Thyroid gland (tissue), 4 donors: ENCODE measurements at regions not wholly inside any gene's neighbourhood (a gene's known extent, or its start where the extent isn't known, plus 50 kb on each side); places are given as distances from the start of the nearest gene placed in this dataset.

ENCODE experiments used
- DNase-seq, 2 donors: peaks; one replicate each; pipeline ENCODE4 v3.0.0-alpha.2; 2019
- H3K27ac ChIP-seq, 3 donors: fragments of 200-600 bp; sonication (generic); 1 replicate in 2 of 3; 2 replicates in 1 of 3; pipeline ENCODE4 v1.5.1; 2016 to 2019; ENCODE audit warnings: mild to moderate bottlenecking in 1 of 3, moderate library complexity in 1 of 3
- H3K27me3 ChIP-seq: fragments of 200-600 bp; sonication (generic); one replicate; pipeline ENCODE4 v1.5.1; 2019
- H3K36me3 ChIP-seq, 2 donors: fragments of 200-600 bp; sonication (generic); one replicate each; pipeline ENCODE4 v1.5.1; 2016 to 2019
- H3K4me1 ChIP-seq, 2 donors: fragments of 200-600 bp; sonication (generic); one replicate each; pipeline ENCODE4 v1.5.1; 2017 to 2019
- H3K4me3 ChIP-seq, 3 donors: fragments of 200-600 bp; sonication (generic); replicated peaks in 1 of 3; 1 replicate in 2 of 3; 2 replicates in 1 of 3; pipeline ENCODE4 v1.5.1; 2016; ENCODE audit warnings: mild to moderate bottlenecking in 1 of 3
- H3K9me3 ChIP-seq: fragments of 200-600 bp; sonication (generic); one replicate; pipeline ENCODE4 v1.5.1; 2017
- POLR2A ChIP-seq, 2 donors: fragments of 450-650 bp; IDR thresholded peaks; one replicate each; pipeline ENCODE4 v1.6.1; 2017; ENCODE audit warnings: antibody characterized with exemption in 2 of 2, mild to moderate bottlenecking in 2 of 2, moderate library complexity in 1 of 2
- WGBS, 2 donors: methylation state at CpG; one replicate each; pipeline ENCODE4 v1.1.5; 2017; 5-methylcytosine and 5-hydroxymethylcytosine counted together
- intact Hi-C: fragments of 100-400 bp; cut with DNase I; formaldehyde crosslinking; loops from one replicate; pipeline ENCODE4 v1.15.1; 2023
- TF ChIP-seq, protein P1 (sequence below), 6 experiments: fragments of 200-600 bp in 3 of 6; fragments of 450-650 bp in 3 of 6; sonication (generic) in 3 of 6; IDR thresholded peaks; one replicate each; pipeline ENCODE4 v1.5.1; 2016 to 2019; ENCODE audit warnings: antibody characterized with exemption in 6 of 6, mild to moderate bottlenecking in 2 of 6, inconsistent platforms in 1 of 6, moderate library complexity in 1 of 6

GRCh38 chr2:107285621-107286299 is 399.8 kb upstream of the ST6GAL2 start:
- Histone ChIP-seq H3K36me3 (no peaks in the 10 kb centered on the region), H3K4me1 (peaks cover 0 to 4% of the 10 kb centered on the region in 2 donors), H3K9me3 (no peaks in the 10 kb centered on the region), H3K4me3 (no peak overlapping the region), H3K27me3 (no peaks in the 10 kb centered on the region), H3K27ac (no peak overlapping the region)
- DNase-seq: no peak
- no peak for TF ChIP-seq POLR2A (IDR thresholded peaks at IDR 0.05)
- TF ChIP-seq, protein P1, sequence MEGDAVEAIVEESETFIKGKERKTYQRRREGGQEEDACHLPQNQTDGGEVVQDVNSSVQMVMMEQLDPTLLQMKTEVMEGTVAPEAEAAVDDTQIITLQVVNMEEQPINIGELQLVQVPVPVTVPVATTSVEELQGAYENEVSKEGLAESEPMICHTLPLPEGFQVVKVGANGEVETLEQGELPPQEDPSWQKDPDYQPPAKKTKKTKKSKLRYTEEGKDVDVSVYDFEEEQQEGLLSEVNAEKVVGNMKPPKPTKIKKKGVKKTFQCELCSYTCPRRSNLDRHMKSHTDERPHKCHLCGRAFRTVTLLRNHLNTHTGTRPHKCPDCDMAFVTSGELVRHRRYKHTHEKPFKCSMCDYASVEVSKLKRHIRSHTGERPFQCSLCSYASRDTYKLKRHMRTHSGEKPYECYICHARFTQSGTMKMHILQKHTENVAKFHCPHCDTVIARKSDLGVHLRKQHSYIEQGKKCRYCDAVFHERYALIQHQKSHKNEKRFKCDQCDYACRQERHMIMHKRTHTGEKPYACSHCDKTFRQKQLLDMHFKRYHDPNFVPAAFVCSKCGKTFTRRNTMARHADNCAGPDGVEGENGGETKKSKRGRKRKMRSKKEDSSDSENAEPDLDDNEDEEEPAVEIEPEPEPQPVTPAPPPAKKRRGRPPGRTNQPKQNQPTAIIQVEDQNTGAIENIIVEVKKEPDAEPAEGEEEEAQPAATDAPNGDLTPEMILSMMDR (IDR thresholded peaks at IDR 0.05): no peak
- intact Hi-C loops: no loop called here
- 70 to 84% methylated on average over 3 of the region's 3 CpGs for WGBS, 2 donors

DNA sequence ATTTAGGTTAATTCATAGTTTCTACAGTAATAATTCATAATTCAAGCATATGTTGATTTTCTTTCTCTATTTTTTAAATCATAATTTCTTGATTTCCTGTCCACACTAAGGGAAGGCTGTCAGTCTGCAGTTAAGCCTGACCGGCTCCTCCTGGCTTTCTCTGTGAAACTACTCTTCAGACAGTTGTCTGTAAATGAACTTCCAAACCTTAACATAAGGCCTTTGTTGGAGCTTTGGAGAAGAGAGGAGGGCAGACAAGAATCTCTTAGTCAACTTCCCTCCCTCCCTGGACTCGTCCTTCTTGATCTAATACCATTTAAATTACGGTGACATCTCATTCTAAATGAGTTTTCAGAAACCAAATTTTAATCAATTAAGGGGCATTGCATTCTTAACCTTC is 404.1 kb upstream of the ST6GAL2 start:
- no peaks in the 10 kb centered on the region for H3K4me1 ChIP-seq
- no peaks in the 10 kb centered on the region for H3K36me3 ChIP-seq
- DNase-seq: no peak
- intact Hi-C loops: no loop called here
- no peak overlapping the region for H3K4me3 ChIP-seq
- no peak for TF ChIP-seq POLR2A (IDR thresholded peaks at IDR 0.05)
- TF ChIP-seq, protein P1 (IDR thresholded peaks at IDR 0.05): no peak
- 90 to 91% methylated on average over 3 of the region's 3 CpGs for WGBS, 2 donors
- H3K27me3 ChIP-seq: no peaks in the 10 kb centered on the region
- H3K9me3 ChIP-seq: no peaks in the 10 kb centered on the region
- H3K27ac ChIP-seq: no peak overlapping the region

- H3K4me3 ChIP-seq: no peak overlapping the region
- WGBS, 2 donors: 45 to 68% methylated on average over 2 of the region's 2 CpGs
- no peak overlapping the region for H3K27ac ChIP-seq
- H3K36me3 ChIP-seq: no peaks in the 10 kb centered on the region
- no peak for DNase-seq
- no peak for TF ChIP-seq POLR2A (IDR thresholded peaks at IDR 0.05)
- TF ChIP-seq, protein P1 (IDR thresholded peaks at IDR 0.05): no peak
- intact Hi-C loops: no loop called here
- H3K9me3 ChIP-seq: no peaks in the 10 kb centered on the region
- H3K4me1 ChIP-seq: no peaks in the 10 kb centered on the region
- no peaks in the 10 kb centered on the region for H3K27me3 ChIP-seq
Measured at GRCh38 chr2:107303964-107304363, 418.0 kb upstream of the ST6GAL2 start.

- intact Hi-C loops: no loop called here
- 37 to 43% methylated on average over 4 of the region's 4 CpGs for WGBS, 2 donors
- no peak overlapping the region for H3K27ac ChIP-seq
- H3K36me3 ChIP-seq: no peaks in the 10 kb centered on the region
- no peaks in the 10 kb centered on the region for H3K4me1 ChIP-seq
- TF ChIP-seq, protein P1 (IDR thresholded peaks at IDR 0.05): no peak
- no peak for TF ChIP-seq POLR2A (IDR thresholded peaks at IDR 0.05)
- H3K27me3 ChIP-seq: no peaks in the 10 kb centered on the region
- DNase-seq: no peak
- H3K9me3 ChIP-seq: no peaks in the 10 kb centered on the region
- H3K4me3 ChIP-seq: no peak overlapping the region
Measured at GRCh38 chr2:107305966-107306365, 420.0 kb upstream of the ST6GAL2 start.

DNA sequence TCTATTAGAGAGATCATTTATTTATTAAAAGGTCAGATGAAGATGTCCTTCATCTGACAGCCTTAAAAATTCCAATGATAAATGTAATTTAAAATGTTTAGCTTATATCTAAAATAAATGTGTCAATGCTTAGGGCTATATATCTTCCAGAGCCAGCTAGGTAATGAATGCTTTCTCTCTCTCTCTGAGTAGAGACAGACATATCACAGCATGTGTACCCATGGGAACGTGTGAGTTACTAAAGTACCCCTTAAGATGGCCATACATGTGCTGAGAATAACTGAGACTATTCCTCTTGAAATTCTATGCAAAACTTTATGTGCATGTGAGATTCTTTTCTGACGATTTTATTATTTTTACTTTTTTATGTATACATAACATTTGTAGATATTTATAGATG is 420.9 kb upstream of the ST6GAL2 start:
- H3K27me3 ChIP-seq: no peaks in the 10 kb centered on the region
- no peaks in the 10 kb centered on the region for H3K4me1 ChIP-seq
- no peak for DNase-seq
- TF ChIP-seq POLR2A (IDR thresholded peaks at IDR 0.05): no peak
- TF ChIP-seq, protein P1 (IDR thresholded peaks at IDR 0.05): no peak
- H3K4me3 ChIP-seq: no peak overlapping the region
- no peak overlapping the region for H3K27ac ChIP-seq
- intact Hi-C loops: no loop called here
- H3K36me3 ChIP-seq: no peaks in the 10 kb centered on the region
- WGBS, 2 donors: 75 to 81% methylated on average over 2 of the region's 2 CpGs
- H3K9me3 ChIP-seq: no peaks in the 10 kb centered on the region
